PFSK-1 (cell line): ENCODE measurements at regions not wholly inside any gene's neighbourhood (a gene's known extent, or its start where the extent isn't known, plus 50 kb on each side); places are given as distances from the start of the nearest gene placed in this dataset.

Experiments used
- SIN3A ChIP-seq: IDR thresholded peaks from 2 replicates; pipeline ENCODE4 v1.6.1; 2012; ENCODE audit warnings: mild to moderate bottlenecking, low read length, moderate library complexity, borderline replicate concordance; ENCODE audit not compliant: insufficient read depth
- TAF1 ChIP-seq: IDR thresholded peaks from 2 replicates; pipeline ENCODE4 v1.6.1; 2012; ENCODE audit warnings: low read length, control low read depth, borderline replicate concordance; ENCODE audit not compliant: insufficient read depth

- no peak for TF ChIP-seq SIN3A
- no peak for TF ChIP-seq TAF1
Measured at GRCh38 chr11:36874291-36874690, 276.3 kb upstream of the RAG2 start.
